Endothelial cell of umbilical vein (primary cell): ENCODE measurements at regions not wholly inside any gene's neighbourhood (a gene's known extent, or its start where the extent isn't known, plus 50 kb on each side); places are given as distances from the start of the nearest gene placed in this dataset.

Experiments used
- BruUV-seq: library from RNA; stranded (reverse); fragments of 400-500 nt; replicated peaks from 2 replicates; lab custom pipeline; 2021; lab: Mats Ljungman, UMichigan
- CTCF ChIA-PET: fragments of 300-600, 350-600 bp; sonication (Branson Sonifier 250); formaldehyde crosslinking; loops from one replicate; lab custom pipeline; 2021; ENCODE audit warnings: antibody characterized with exemption, inconsistent platforms; lab: Charles Lee
- POLR2A ChIA-PET: fragments of 300-600, 350-600 bp; sonication (Branson Sonifier 250); formaldehyde crosslinking; loops from one replicate; lab custom pipeline; 2021; ENCODE audit warnings: antibody characterized with exemption, inconsistent platforms; lab: Charles Lee
- DNase-seq: peaks from one replicate; pipeline ENCODE4 v3.0.0-alpha.2; 2011; ENCODE audit warnings: low read depth, low spot score
- FAIRE-seq: peaks from 2 replicates; lab custom pipeline; 2011; peaks lifted over from hg19 to GRCh38; lab: Jason Lieb, UNC
- H2AFZ ChIP-seq: 2 replicates; pipeline ENCODE4 v1.6.0; 2012; ENCODE audit warnings: low read depth, low read length, control low read depth, inconsistent platforms
- H3K27ac ChIP-seq: 2 replicates; pipeline ENCODE4 v1.5.1; 2011; ENCODE audit warnings: low read depth, mild to moderate bottlenecking, control low read depth, low read length, moderate library complexity; ENCODE audit not compliant: insufficient read depth
- H3K27me3 ChIP-seq, 2 experiments: 2 replicates each; pipeline versions ENCODE4 v1.6.0 to v1.6.1; 2011; ENCODE audit warnings: low read length in 2 of 2, mixed read lengths in 1 of 2; ENCODE audit not compliant: control insufficient read depth in 2 of 2, insufficient read depth in 2 of 2
- H3K36me3 ChIP-seq, 2 experiments: 2 replicates in 1 of 2; 3 replicates in 1 of 2; pipeline ENCODE4 v1.5.1; 2011; ENCODE audit warnings: low read length in 2 of 2, mild to moderate bottlenecking in 1 of 2, moderate library complexity in 1 of 2; ENCODE audit not compliant: control insufficient read depth in 2 of 2, insufficient read depth in 2 of 2; ENCODE audit errors: extremely low read depth in 1 of 2
- H3K4me1 ChIP-seq: 3 replicates; pipeline ENCODE4 v1.5.1; 2011; ENCODE audit warnings: mild to moderate bottlenecking, low read length; ENCODE audit not compliant: control insufficient read depth, insufficient read depth; ENCODE audit errors: extremely low read depth
- H3K4me2 ChIP-seq: 2 replicates; pipeline ENCODE4 v1.6.1; 2011; ENCODE audit warnings: low read length, control low read depth, mixed read lengths; ENCODE audit not compliant: insufficient read depth
- H3K4me3 ChIP-seq, 3 experiments: fragments of 200-600 bp in 1 of 3; sonication (generic), shearing (Covaris generic) in 1 of 3; replicated peaks in 1 of 3; 2 replicates each; pipeline ENCODE4 v1.5.1; 2011 to 2016; ENCODE audit warnings: control low read depth in 3 of 3, low read length in 3 of 3, mild to moderate bottlenecking in 2 of 3, inconsistent platforms in 1 of 3, low read depth in 1 of 3, moderate library complexity in 1 of 3; ENCODE audit not compliant: insufficient read depth in 1 of 3
- H3K79me2 ChIP-seq: 2 replicates; pipeline ENCODE4 v1.6.0; 2012; ENCODE audit warnings: low read length, inconsistent platforms; ENCODE audit not compliant: control insufficient read depth, insufficient read depth
- H3K9ac ChIP-seq: replicated peaks from 2 replicates; pipeline ENCODE3; 2011; ENCODE audit warnings: low read length, control low read depth; ENCODE audit not compliant: insufficient read depth; ENCODE audit errors: extremely low read depth
- H3K9me1 ChIP-seq: replicated peaks from 3 replicates; pipeline ENCODE4 v1.6.0; 2011; ENCODE audit warnings: mild to moderate bottlenecking, low read length; ENCODE audit not compliant: control insufficient read depth, insufficient read depth; ENCODE audit errors: extremely low read depth
- H3K9me3 ChIP-seq: replicated peaks from 2 replicates; pipeline ENCODE4 v1.5.1; 2012; ENCODE audit warnings: low read length, inconsistent platforms; ENCODE audit not compliant: control insufficient read depth, insufficient read depth
- H4K20me1 ChIP-seq: replicated peaks from 2 replicates; pipeline ENCODE3; 2011; ENCODE audit warnings: mild to moderate bottlenecking, low read length; ENCODE audit not compliant: control insufficient read depth, insufficient read depth; ENCODE audit errors: extremely low read depth
- CTCF ChIP-seq, 2 donors: IDR thresholded peaks; 1 replicate in 1 of 2; 2 replicates in 1 of 2; pipeline ENCODE4 v1.5.1; 2011; ENCODE audit warnings: low read length in 2 of 2, mild to moderate bottlenecking in 2 of 2, moderate library complexity in 2 of 2, control low read depth in 1 of 2, inconsistent platforms in 1 of 2, low read depth in 1 of 2; ENCODE audit not compliant: insufficient read depth in 1 of 2; ENCODE audit errors: extremely low read depth in 1 of 2
- EZH2 ChIP-seq: IDR thresholded peaks from 2 replicates; pipeline ENCODE4 v1.6.1; 2012; ENCODE audit warnings: borderline replicate concordance, low read depth, mild to moderate bottlenecking, moderate library complexity, low read length, inconsistent platforms; ENCODE audit not compliant: severe bottlenecking
- FOS ChIP-seq: IDR thresholded peaks from 2 replicates; pipeline ENCODE4 v1.6.1; 2011; ENCODE audit warnings: mild to moderate bottlenecking, low read length, moderate library complexity, borderline replicate concordance; ENCODE audit not compliant: insufficient read depth
- GATA2 ChIP-seq: IDR thresholded peaks from 2 replicates; pipeline ENCODE4 v1.7.0; 2011; ENCODE audit warnings: low read depth, mild to moderate bottlenecking, moderate library complexity, mixed read lengths, low read length; ENCODE audit not compliant: insufficient read length, insufficient read depth
- JUN ChIP-seq: IDR thresholded peaks from 2 replicates; pipeline ENCODE4 v1.6.1; 2011; ENCODE audit warnings: borderline replicate concordance, low read depth; ENCODE audit not compliant: insufficient read length, insufficient read depth
- MAX ChIP-seq: IDR thresholded peaks from 2 replicates; pipeline ENCODE4 v1.6.1; 2011; ENCODE audit not compliant: insufficient read depth, insufficient read length
- MYC ChIP-seq: IDR thresholded peaks from one replicate; pipeline ENCODE4 v1.6.1; 2011; ENCODE audit warnings: mild to moderate bottlenecking, low read depth, low read length
- POLR2A ChIP-seq: IDR thresholded peaks from 2 replicates; pipeline ENCODE4 v1.6.1; 2012; ENCODE audit warnings: low read depth, mild to moderate bottlenecking, control low read depth, low read length
- POLR2AphosphoS5 ChIP-seq: IDR thresholded peaks from 2 replicates; pipeline ENCODE4 v1.6.1; 2012; ENCODE audit warnings: low read depth, mild to moderate bottlenecking, control low read depth, low read length, moderate library complexity; ENCODE audit not compliant: insufficient read depth
- dilution Hi-C: fragments of 300-500 bp; cut with MboI; formaldehyde crosslinking; loops from one replicate; pipeline ENCODE4 v1.15.0; 2019; ENCODE audit warnings: low sequenced_read_pairs; ENCODE audit not compliant: extremely low pct_ligation_motif_present
- intact Hi-C: fragments of 100-400 bp; cut with micrococcal nuclease; formaldehyde crosslinking; loops from one replicate; pipeline ENCODE4 v1.10.0; 2022

GRCh38 chr9:22693156-22693555 is 246.5 kb downstream of the DMRTA1 start:
- CTCF ChIA-PET = no interaction called here

More at GRCh38 chr9:22693156-22693555, 246.5 kb downstream of the DMRTA1 start:
- DNase-seq (no peak), FAIRE-seq (no peak)
- Histone ChIP-seq H3K4me1 (no peaks in the 10 kb centered on the region), H3K4me2 (no peak overlapping the region), H3K9me3 (no peaks in the 10 kb centered on the region), H3K27me3 (no peaks in the 10 kb centered on the region), H3K27ac (no peak overlapping the region), H3K4me3 (no peak overlapping the region), H3K36me3 (no peaks in the 10 kb centered on the region), H3K9me1 (no peaks in the 10 kb centered on the region), H3K9ac (no peak overlapping the region), H3K79me2 (no peaks in the 10 kb centered on the region), H4K20me1 (no peaks in the 10 kb centered on the region), H2AFZ (no peak overlapping the region)
- dilution Hi-C loops (no loop called here), intact Hi-C loops (no loop called here)
- TF ChIP-seq MYC (no peak), JUN (no peak), POLR2A (no peak), FOS (no peak), POLR2AphosphoS5 (no peak), MAX (no peak), CTCF (IDR thresholded peaks at IDR 0.05; ENCODE audit: extremely low read depth in 1 of 2, insufficient read depth in 1 of 2, low read depth in 1 of 2, low read length in 2 of 2) (no peak), EZH2 (no peak), GATA2 (no peak)
- BruUV-seq = no TSS peak
- POLR2A ChIA-PET = no interaction called here
